GM10248 (cell line): ENCODE measurements at regions not wholly inside any gene's neighbourhood (a gene's known extent, or its start where the extent isn't known, plus 50 kb on each side); places are given as distances from the start of the nearest gene placed in this dataset.

Source experiments
- CTCF ChIA-PET: fragments of 300-600 bp; sonication (Branson Sonifier 250); formaldehyde crosslinking; extraction: SDS; loops from one replicate; lab custom pipeline; 2021; ENCODE audit warnings: antibody characterized with exemption; lab: Yijun Ruan, JAX
- POLR2A ChIA-PET: fragments of 350-650 bp; sonication (Branson Sonifier 250); formaldehyde crosslinking; extraction: SDS; loops from one replicate; lab custom pipeline; 2020; ENCODE audit warnings: antibody characterized with exemption; lab: Yijun Ruan, JAX
- DNase-seq: peaks from one replicate; pipeline ENCODE4 v3.0.0; 2012; ENCODE audit errors: extremely low spot score
- TF ChIP-seq, protein P1 (sequence below): IDR thresholded peaks from 2 replicates; pipeline ENCODE4 v1.5.1; 2012; ENCODE audit warnings: mild to moderate bottlenecking, low read depth; ENCODE audit errors: extremely low read depth, missing control alignments, control extremely low read depth

DNA sequence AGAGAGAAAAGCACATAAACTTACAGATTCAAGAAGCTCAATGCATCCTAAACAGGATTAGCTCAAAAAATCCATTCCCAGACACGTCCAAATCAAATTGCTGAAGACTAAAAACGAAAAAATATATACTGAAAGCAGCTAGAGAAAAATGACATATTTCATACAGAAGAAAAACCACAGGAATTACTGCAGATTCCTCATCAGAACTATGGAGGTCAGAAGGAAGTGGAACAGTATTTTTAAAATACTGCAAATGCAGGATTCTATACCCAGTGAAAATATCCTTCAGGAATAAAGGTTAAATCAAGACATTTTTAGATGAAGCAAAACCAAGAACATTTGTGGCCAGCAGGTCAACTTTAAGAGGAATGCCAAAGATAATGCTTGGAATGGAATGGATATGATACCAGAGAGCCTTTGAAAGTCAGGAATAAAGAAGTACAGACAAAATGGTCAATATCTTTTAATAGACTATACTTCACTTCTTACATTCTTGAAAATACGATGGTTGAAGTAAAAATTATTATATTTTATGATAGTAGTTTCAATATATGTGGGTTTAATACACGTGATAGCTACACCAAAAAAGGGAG is 352.9 kb downstream of the CTTN start:
- TF ChIP-seq, protein P1, sequence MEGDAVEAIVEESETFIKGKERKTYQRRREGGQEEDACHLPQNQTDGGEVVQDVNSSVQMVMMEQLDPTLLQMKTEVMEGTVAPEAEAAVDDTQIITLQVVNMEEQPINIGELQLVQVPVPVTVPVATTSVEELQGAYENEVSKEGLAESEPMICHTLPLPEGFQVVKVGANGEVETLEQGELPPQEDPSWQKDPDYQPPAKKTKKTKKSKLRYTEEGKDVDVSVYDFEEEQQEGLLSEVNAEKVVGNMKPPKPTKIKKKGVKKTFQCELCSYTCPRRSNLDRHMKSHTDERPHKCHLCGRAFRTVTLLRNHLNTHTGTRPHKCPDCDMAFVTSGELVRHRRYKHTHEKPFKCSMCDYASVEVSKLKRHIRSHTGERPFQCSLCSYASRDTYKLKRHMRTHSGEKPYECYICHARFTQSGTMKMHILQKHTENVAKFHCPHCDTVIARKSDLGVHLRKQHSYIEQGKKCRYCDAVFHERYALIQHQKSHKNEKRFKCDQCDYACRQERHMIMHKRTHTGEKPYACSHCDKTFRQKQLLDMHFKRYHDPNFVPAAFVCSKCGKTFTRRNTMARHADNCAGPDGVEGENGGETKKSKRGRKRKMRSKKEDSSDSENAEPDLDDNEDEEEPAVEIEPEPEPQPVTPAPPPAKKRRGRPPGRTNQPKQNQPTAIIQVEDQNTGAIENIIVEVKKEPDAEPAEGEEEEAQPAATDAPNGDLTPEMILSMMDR: no peak
- ChIA-PET CTCF (no interaction called here), POLR2A (no interaction called here)
- DNase-seq: no peak

- TF ChIP-seq, protein P1: peak; percentile 97
- ChIA-PET CTCF (interaction anchor here (0.7 to 2.3 kb wide), 8 partner anchors 11 to 289 kb away, joined by 4 to 10 read pairs (median 4); no protein-coding TSS in a partner anchor), POLR2A (no interaction called here)
- DNase-seq: peak; percentile 91
Observed at GRCh38 chr11:70755410-70756158, 357.3 kb downstream of the CTTN start.

DNA sequence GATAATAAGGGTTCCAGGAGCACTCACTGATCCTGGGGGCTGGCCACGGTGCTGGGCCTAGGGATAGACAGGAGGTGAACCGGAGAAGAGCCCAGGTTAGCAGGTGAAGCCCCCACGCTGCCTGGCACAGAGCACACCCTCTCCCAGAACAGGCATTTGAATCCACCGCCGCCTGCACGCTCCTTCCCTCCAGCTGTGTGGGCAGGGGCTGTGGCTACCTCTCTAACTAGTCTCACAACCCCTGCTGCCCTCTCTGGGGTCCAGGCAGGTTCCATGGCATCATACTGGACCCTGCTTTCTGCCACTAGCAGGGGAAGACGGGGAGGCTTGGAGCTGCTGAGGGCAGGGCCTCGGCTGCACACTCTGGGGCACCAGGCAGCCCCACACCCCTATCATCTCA is 358.0 kb downstream of the CTTN start:
- no peak for DNase-seq
- POLR2A ChIA-PET: no interaction called here
- TF ChIP-seq, protein P1: no peak
- CTCF ChIA-PET: interaction anchor here (0.7 to 2.3 kb wide), 9 partner anchors 10 to 290 kb away, joined by 4 to 10 read pairs (median 4); no protein-coding TSS in a partner anchor

- POLR2A ChIA-PET: no interaction called here
- no peak for DNase-seq
- CTCF ChIA-PET: interaction anchor here (1.0 to 2.3 kb wide), 3 partner anchors 9 to 289 kb away, joined by 4 to 10 read pairs (median 8); no protein-coding TSS in a partner anchor
- TF ChIP-seq, protein P1: no peak
Observed at GRCh38 chr11:70756756-70757155, 358.4 kb downstream of the CTTN start.

- POLR2A ChIA-PET: no interaction called here
- TF ChIP-seq, protein P1: no peak
- no peak for DNase-seq
- CTCF ChIA-PET: interaction anchor here (1.0 to 2.3 kb wide), 3 partner anchors 9 to 290 kb away, joined by 4 to 10 read pairs (median 8); no protein-coding TSS in a partner anchor
Observed at GRCh38 chr11:70757241-70757640, 358.9 kb downstream of the CTTN start.

GRCh38 chr11:70758206-70758605 is 359.9 kb downstream of the CTTN start:
- ChIA-PET CTCF (no interaction called here), POLR2A (no interaction called here)
- no peak for DNase-seq
- TF ChIP-seq, protein P1: no peak
